ENCODE measurements at regions not wholly inside any gene's neighbourhood (a gene's known extent, or its start where the extent isn't known, plus 50 kb on each side); places are given as distances from the start of the nearest gene placed in this dataset.

DNA sequence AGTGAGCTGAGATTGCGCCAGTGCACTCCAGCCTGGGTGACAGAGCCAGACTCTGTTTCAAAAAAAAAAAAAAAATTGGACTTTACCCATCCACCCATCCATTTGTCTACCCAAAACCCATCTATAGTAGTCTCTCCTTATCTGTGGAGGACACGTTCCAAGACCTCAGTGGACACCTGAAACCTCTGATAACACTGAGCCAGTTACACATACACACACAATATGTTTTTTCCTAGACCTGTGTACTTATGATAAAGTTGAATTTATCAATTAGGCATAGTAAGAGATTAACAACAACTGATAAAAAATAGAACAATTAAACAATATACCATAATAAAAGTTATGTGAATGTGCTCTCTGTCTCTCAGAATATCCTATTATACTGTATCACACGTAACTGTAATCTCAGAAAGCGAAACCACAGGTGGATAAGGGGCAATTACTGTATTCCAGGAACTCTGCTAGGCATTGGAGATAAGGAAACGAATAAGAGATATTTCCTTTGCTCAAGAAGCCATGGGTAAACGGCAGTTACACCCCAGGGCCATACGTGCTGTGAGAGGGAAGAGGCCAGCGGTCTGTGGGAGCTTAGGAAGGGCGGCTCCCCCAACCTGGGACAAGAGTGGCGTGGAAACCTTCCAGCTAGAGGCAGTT lies 84.2 kb upstream of the DISP3 start:
- H3K4me3 ChIP-seq (ENCODE audit: low read depth, low read length) = no peak overlapping the region
- H3K27me3 ChIP-seq (ENCODE audit: control insufficient read depth, insufficient read depth, low read length) = 0 out of 2 replicates have a peak, but pooled peaks cover 2% of the 10 kb centered on the region
- H3K36me3 ChIP-seq (ENCODE audit: control insufficient read depth, insufficient read depth, low read length) = no peaks in the 10 kb centered on the region
- CTCF ChIA-PET = no interaction called here
- TF ChIP-seq CTCF (IDR thresholded peaks at IDR 0.05; ENCODE audit: insufficient read depth, low read depth, low read length) = no peak
- POLR2A ChIA-PET = no interaction called here
- no peak for DNase-seq (ENCODE audit: low read depth)

DNA sequence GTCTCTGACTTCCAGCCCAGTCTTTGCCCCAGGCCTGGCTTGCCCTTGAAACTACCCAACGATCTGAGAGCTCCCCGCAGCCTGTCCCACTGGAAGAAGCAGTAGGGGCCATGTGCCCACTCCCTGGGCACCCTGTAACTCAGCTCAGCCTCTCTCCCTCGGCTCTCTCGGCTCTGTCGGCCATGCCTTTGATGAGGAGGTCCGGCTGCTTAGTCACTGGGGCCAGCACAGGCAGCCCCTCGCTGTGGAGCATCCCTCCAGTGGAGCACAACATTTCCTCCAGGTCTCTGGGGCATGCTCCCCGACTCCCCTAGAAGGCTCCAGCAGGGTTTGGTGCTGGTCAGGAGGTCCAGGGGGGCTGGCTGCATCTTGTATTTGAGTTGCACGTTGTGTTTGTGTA lies 83.3 kb upstream of the DISP3 start:
- ChIA-PET POLR2A (no interaction called here), CTCF (no interaction called here)
- no peak for TF ChIP-seq CTCF (IDR thresholded peaks at IDR 0.05; ENCODE audit: insufficient read depth, low read depth, low read length)
- H3K4me3 ChIP-seq (ENCODE audit: low read depth, low read length) = no peak overlapping the region
- no peak for DNase-seq (ENCODE audit: low read depth)
- H3K27me3 ChIP-seq (ENCODE audit: control insufficient read depth, insufficient read depth, low read length) = 0 out of 2 replicates have a peak, but pooled peaks cover 2% of the 10 kb centered on the region
- no peaks in the 10 kb centered on the region for H3K36me3 ChIP-seq (ENCODE audit: control insufficient read depth, insufficient read depth, low read length)

- Histone ChIP-seq H3K36me3 (ENCODE audit: control insufficient read depth, insufficient read depth, low read length) (no peaks in the 10 kb centered on the region), H3K27me3 (ENCODE audit: control insufficient read depth, insufficient read depth, low read length) (0 out of 2 replicates have a peak, but pooled peaks cover 2% of the 10 kb centered on the region), H3K4me3 (ENCODE audit: low read depth, low read length) (no peak overlapping the region)
- ChIA-PET POLR2A (no interaction called here), CTCF (no interaction called here)
- DNase-seq (ENCODE audit: low read depth) = no peak
- no peak for TF ChIP-seq CTCF (IDR thresholded peaks at IDR 0.05; ENCODE audit: insufficient read depth, low read depth, low read length)
Measured at GRCh38 chr1:11397151-11397901, 81.6 kb upstream of the DISP3 start.

DNA sequence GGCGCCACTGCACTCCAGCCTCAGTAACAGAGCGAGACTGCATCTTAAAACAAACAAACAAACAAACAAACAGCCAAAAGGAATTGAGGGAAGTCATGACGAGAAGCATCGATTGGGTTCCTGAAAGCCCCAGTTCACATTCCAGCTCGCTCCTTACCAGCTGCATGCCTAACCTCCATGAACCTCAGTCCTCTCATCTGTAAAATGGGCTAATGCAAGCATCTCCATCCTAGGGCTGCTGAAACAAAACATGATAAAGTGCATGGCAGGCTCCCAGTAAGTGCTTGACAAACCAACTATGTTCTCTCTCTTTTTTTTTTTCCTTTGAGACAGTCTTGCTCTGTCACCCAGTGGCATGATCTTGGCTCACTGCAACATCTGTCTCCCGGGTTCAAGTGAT lies 79.7 kb upstream of the DISP3 start:
- no peak for TF ChIP-seq CTCF (IDR thresholded peaks at IDR 0.05; ENCODE audit: insufficient read depth, low read depth, low read length)
- Histone ChIP-seq H3K27me3 (ENCODE audit: control insufficient read depth, insufficient read depth, low read length) (peaks cover 2% of the 10 kb centered on the region; the same call in 1 of the 2 replicates), H3K4me3 (ENCODE audit: low read depth, low read length) (no peak overlapping the region), H3K36me3 (ENCODE audit: control insufficient read depth, insufficient read depth, low read length) (no peaks in the 10 kb centered on the region)
- CTCF ChIA-PET = interaction anchor here (0.8 kb wide), 1 partner anchor 10 kb away, joined by 3 read pairs; no protein-coding TSS in a partner anchor
- DNase-seq (ENCODE audit: low read depth) = no peak
- POLR2A ChIA-PET = no interaction called here

- no peak for DNase-seq (ENCODE audit: low read depth)
- POLR2A ChIA-PET = no interaction called here
- CTCF ChIA-PET = interaction anchor here (0.6 kb wide), 1 partner anchor 8 kb away, joined by 3 read pairs; no protein-coding TSS in a partner anchor
- no peaks in the 10 kb centered on the region for H3K36me3 ChIP-seq (ENCODE audit: control insufficient read depth, insufficient read depth, low read length)
- peaks cover 2% of the 10 kb centered on the region; the same call in 1 of the 2 replicates for H3K27me3 ChIP-seq (ENCODE audit: control insufficient read depth, insufficient read depth, low read length)
- TF ChIP-seq CTCF (IDR thresholded peaks at IDR 0.05; ENCODE audit: insufficient read depth, low read depth, low read length) = no peak
- H3K4me3 ChIP-seq (ENCODE audit: low read depth, low read length) = no peak overlapping the region
Measured at GRCh38 chr1:11400155-11400554, 78.8 kb upstream of the DISP3 start.

Data from BJ (cell line).